ENCODE measurements at regions not wholly inside any gene's neighbourhood (a gene's known extent, or its start where the extent isn't known, plus 50 kb on each side); places are given as distances from the start of the nearest gene placed in this dataset.

- DNase-seq (ENCODE audit: low read depth) = peak; percentile 23
- TF ChIP-seq CTCF (conservative IDR thresholded peaks at IDR 0.05; ENCODE audit: control insufficient read depth, insufficient read depth, low read depth, low read length) = peak; percentile 41
- H3K4me3 ChIP-seq (ENCODE audit: control insufficient read depth, low read depth, low read length) = no peak overlapping the region
Observed at GRCh38 chr13:103188713-103189326, 122.6 kb upstream of the SLC10A2 start.

- no peak for TF ChIP-seq CTCF (conservative IDR thresholded peaks at IDR 0.05; ENCODE audit: control insufficient read depth, insufficient read depth, low read depth, low read length)
- DNase-seq (ENCODE audit: low read depth) = no peak
- no peak overlapping the region for H3K4me3 ChIP-seq (ENCODE audit: control insufficient read depth, low read depth, low read length)
Observed at GRCh38 chr13:103187721-103188156, 121.5 kb upstream of the SLC10A2 start.

GRCh38 chr13:103184413-103184812 lies 118.2 kb upstream of the SLC10A2 start:
- H3K4me3 ChIP-seq (ENCODE audit: control insufficient read depth, low read depth, low read length) = no peak overlapping the region
- no peak for DNase-seq (ENCODE audit: low read depth)
- no peak for TF ChIP-seq CTCF (conservative IDR thresholded peaks at IDR 0.05; ENCODE audit: control insufficient read depth, insufficient read depth, low read depth, low read length)

- no peak for DNase-seq (ENCODE audit: low read depth)
- no peak overlapping the region for H3K4me3 ChIP-seq (ENCODE audit: control insufficient read depth, low read depth, low read length)
- no peak for TF ChIP-seq CTCF (conservative IDR thresholded peaks at IDR 0.05; ENCODE audit: control insufficient read depth, insufficient read depth, low read depth, low read length)
Observed at GRCh38 chr13:103178986-103179943, 113.0 kb upstream of the SLC10A2 start.

GRCh38 chr13:103174966-103175365 lies 108.7 kb upstream of the SLC10A2 start:
- H3K4me3 ChIP-seq (ENCODE audit: control insufficient read depth, low read depth, low read length) = no peak overlapping the region
- TF ChIP-seq CTCF (conservative IDR thresholded peaks at IDR 0.05; ENCODE audit: control insufficient read depth, insufficient read depth, low read depth, low read length) = no peak
- DNase-seq (ENCODE audit: low read depth) = no peak

GRCh38 chr13:103168901-103169508 lies 102.8 kb upstream of the SLC10A2 start:
- no peak for DNase-seq (ENCODE audit: low read depth)
- TF ChIP-seq CTCF (conservative IDR thresholded peaks at IDR 0.05; ENCODE audit: control insufficient read depth, insufficient read depth, low read depth, low read length) = no peak
- H3K4me3 ChIP-seq (ENCODE audit: control insufficient read depth, low read depth, low read length) = no peak overlapping the region
